Pons (tissue), 1 donor: ENCODE measurements at regions not wholly inside any gene's neighbourhood (a gene's known extent, or its start where the extent isn't known, plus 50 kb on each side); places are given as distances from the start of the nearest gene placed in this dataset.
"Not testable (repeated sequence)": the region's sequence is repeated elsewhere in the genome, so short reads cannot be mapped to it uniquely, and the experiment has no call there.

Experiments used
- DNase-seq: peaks from one replicate; pipeline ENCODE4 v3.0.0-alpha.2; 2016; ENCODE audit warnings: low spot score

DNA sequence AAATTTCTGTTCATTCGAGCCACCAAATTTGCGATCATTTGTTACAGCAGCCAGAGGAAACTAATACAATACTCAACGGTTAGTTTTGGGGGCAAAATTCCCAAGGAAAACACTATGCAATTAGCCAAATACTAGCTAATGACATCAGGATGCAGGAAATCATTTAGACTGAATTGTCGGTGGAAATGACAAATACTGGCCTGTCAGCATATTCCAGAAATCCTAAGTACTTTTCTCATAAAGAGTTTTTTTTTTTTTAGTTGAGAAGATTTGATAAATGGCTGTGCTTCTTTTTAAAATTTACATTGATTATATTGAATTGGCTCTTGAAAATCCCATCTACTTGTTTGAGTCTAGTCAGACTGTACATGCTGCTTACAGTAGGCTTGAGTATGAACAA, 410.1 kb downstream of the SUCLG1 start:
- DNase-seq, result no peak

DNA sequence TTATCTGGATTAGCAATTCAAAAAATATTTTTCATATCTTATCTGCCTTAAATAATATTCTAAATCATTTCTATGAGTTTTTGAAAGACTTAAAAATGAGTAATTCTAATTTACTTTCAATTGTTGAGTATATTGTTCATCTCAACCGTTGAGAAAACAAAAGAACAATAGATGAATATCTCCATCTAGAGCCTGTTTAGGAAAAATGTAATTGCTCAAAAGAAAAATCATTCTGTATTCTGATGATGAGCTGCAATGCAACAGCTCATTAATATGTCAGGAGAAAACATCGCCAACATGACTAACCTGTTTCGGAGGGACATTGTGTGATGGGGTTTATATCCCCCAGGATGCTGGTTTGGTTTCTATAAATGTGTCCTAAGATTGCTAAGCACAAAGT, 417.6 kb downstream of the SUCLG1 start:
- no peak for DNase-seq

DNA sequence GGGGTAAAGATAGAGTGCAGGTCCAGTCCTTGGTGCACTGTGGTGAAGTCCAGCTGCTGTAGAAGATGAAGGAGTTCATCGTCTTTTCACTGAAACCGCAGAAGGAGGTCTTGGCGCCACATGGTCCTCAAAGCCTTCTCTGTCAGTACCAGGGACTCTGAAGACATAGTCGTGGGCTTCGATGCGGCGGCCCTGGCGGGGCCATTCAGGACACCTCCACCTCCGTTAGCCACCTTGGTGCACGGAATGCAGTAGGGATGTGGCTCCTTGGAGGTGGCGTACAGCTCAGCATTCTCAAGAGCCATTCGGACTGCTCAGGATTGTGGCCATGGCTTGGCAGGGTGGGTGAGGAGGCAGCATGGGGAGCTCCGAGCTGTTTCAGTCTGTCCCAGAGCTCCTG, 418.8 kb downstream of the SUCLG1 start:
- DNase-seq, result no peak

DNA sequence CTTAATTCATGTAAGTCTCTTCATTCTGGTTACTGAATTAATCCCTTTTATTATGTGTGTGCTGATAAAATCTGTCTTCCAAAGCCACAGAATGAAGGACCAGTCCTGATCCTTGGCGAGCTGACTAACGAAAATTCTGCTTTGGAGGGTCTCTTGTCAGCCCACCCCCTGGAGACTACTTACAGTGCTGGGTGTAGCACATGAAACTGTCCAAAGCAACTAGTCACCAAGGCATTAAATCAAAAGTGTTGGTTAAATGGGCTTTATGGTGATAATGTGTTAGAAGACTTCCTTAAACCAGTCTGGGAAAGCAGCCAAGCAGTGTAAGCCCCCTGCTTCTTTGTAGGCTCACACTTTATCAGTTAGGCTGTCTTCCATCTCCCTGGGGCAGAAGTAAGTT, 420.2 kb downstream of the SUCLG1 start:
- no peak for DNase-seq

DNA sequence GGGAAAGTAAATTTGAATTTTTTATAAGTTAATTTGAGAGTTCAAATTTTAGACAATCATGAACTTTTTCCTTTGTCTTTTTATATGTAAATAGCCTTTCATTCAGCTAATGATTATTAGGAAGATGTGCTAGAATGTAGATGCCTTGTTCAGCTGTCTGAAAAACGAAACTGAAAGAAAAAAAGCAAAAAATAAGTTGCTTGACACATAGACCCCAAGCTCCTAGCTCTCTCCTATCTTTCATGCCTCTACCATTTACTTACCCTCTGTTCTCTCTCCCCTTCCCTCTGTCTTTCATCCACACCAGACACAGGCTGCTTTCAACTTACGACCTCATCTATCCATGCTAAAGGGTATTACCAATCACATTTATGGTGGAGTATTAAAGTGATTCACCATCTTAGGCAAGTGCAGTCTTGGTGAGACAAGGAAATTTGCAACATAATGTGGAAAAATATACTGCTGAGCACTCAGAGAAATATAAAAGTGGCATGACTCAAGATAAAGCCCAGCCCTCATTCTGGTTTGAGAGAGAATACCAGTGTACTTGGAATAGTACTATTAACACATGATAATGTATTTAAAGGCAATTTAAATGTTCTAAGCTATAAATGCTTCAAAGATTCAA, 425.6 kb downstream of the SUCLG1 start:
- DNase-seq, result no peak

DNA sequence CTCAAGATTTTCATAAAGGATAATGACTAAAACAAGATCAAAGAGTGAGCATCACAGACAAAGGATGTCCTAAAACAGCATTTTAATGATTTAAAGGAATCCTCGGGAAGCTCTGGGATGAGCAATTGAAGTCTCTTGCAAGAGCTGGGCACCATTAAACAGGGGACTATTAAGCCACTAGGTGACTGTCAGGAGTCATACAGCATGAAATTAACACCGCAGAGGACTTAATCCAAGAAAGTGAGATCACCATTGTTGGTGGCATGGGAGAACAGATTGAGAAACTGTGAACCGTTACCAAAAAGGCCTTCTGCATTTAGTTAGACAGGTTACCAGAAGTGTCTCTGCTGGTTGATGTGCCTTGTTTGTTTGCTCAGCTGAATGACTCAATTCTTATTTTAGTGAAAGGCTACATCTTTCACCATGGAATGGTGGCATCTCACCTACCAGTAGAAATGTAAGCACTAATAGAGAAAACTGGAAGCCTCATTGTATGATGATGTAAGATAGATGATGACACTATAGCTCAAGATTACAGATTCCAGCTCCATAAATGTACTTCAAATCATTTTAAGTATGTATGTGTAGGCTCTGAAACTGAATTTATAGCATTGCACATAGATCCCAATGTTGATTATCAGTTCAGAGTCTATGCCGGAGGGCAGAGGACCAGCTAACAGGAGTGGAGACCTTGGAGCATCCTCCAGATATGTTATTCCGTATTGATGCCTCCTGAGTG, 427.6 kb downstream of the SUCLG1 start:
- DNase-seq, result no peak

DNA sequence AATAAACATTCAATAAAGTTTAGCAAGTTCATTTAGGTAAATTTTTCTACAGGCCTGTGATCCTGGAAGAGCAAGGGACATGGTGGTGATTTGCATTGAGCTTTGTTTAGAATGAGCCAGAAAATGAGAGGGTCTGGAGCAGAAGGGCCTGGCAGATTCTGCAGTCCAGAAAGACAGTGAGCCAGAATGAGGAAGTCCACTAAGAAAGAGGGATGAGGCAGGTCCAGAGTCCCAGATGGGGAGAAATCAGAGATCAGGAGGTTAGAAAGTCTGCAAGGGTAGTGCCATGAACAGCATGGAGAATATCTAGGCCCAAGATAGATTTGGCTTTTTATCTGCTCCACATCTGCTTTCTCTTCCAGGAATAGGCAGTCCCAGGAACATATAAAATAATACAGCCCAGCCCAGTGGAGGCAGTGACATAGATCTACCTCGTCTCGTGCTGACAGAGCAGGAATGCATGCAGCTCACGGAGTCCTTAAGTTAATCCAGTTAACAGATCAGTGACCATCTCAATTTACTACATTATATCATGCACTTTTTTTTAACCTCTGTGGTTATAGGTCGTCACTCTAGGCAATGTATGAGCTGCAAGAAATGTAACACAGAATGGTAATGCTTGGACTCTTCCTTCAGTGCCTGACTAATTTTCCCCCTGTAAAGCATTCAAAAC, 429.0 kb downstream of the SUCLG1 start:
- DNase-seq, result no peak

DNA sequence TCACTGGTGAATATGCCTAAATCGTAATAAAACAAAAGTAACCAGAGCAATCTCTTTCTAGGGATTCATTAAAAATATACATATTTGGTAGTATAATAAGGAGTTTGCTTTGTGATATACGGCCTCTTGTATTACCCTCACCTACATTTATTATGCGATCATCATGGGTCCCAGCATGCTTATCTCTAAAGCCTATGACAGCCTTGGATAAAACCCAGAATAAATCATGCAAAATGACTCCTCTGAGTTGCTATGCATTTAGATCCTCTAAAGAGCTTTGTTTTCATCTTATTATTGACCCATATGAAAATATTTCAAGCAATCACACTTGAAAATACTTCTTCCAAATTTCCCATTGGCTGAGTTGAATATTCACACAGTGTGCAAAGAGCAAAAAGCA, 432.3 kb downstream of the SUCLG1 start:
- no peak for DNase-seq

DNA sequence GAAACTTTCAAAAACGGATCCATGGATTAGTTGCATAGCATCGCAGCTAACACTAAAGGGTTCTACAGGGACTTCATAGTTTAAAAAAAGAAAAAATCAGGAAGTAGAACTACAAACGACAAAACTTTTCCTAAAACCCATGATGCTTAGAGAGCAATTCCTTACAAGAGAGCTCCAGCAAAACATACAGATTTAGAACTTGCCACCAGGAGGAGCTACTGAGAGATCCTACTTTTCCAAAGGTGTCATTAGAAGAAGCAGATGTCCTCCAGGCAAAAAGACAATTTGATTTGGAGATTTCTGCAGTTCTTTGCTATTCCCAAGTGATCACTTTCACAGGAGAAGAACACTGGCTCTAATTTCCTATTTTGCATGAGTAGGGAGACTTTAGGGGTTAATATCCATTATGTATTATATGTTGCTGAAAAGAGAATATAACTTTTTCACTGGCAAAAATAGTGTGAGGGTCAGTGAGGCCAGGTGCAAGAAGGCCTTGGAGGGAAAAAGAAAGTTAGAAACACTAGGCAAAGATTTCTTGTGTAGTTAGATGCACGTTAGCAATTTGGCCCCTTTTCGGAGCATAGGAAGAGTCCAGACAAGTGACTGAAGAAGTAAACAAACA, 436.2 kb downstream of the SUCLG1 start:
- peak; percentile 63 for DNase-seq

DNA sequence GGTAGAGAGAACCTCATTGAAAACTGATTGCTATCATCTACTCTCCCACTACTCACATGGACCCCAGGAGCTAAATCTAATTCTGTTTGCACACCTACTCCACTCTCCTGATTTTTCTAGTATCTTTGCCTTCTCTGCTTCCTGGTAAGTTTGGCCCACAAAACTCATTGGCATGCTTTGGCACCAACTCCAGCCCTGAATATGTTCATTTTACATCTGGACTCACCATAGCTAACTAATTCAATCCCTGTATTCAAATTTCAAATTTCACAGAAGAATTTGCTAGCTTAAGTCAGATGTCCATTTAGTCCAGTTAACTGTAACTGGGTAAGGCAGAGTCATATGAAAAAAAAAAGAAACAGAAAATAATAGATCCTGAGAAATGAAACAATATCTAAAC, 442.1 kb downstream of the SUCLG1 start:
- DNase-seq, result no peak

DNA sequence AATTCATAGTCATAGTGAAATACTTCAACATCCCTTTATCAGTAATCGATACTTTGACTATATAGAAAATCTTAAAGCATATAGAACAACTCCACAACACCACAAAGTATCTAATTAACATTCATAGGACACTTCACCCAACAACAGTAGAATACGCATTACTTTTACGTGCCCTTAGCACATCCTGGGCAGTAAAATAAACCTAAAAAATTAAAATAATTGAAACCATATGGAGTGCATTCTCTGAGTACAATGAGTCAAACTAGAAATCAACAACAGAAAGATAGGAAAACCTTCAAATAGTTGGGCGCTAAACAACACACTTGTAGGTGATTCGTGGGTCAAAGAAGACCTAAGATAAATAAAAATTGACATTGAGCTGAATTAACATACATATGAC, 442.9 kb downstream of the SUCLG1 start:
- no peak for DNase-seq

DNA sequence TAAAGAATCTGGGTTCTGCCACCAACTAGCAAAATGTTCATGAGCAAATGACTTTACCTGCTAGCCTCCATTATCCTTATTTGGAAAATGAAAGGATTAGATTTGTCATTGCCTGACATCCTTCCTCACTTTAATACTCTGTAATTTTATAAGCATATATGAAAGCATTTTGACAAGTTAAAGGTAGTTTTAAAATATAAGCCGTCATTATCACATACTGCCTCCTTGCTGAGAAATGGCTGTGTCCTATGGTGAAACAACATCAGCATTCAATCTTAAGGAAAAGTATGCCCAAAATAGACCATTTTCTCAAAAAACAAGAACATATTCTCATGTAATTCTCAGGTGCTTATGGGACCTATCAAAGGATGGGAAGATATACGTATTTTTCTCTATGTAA, 461.2 kb downstream of the SUCLG1 start:
- DNase-seq, result no peak

DNA sequence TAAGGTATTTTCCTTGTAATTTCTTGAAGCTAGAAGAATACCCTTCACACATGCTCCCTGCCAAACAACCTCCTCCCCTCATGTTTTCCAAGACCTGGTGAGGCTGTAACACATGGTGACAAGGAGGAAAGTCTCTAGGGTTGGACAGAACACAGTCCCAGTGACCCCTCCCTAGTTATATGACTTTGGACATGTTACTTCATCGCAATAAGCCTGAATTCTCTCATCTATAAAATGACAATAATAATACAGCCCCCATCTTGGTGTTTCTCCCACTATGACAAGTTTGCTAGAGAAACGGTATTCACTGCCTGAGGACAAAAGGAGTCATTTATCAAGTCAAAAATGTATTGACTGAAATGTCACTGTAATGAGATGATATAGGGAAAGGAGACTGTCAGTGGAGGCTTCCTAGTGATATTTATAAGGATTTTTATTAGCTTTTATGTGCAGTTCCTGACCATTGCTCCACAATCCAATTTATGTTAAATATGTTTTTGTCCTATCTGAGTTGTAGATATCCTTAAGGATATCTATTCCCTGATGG, 464.4 kb downstream of the SUCLG1 start:
- no peak for DNase-seq

DNA sequence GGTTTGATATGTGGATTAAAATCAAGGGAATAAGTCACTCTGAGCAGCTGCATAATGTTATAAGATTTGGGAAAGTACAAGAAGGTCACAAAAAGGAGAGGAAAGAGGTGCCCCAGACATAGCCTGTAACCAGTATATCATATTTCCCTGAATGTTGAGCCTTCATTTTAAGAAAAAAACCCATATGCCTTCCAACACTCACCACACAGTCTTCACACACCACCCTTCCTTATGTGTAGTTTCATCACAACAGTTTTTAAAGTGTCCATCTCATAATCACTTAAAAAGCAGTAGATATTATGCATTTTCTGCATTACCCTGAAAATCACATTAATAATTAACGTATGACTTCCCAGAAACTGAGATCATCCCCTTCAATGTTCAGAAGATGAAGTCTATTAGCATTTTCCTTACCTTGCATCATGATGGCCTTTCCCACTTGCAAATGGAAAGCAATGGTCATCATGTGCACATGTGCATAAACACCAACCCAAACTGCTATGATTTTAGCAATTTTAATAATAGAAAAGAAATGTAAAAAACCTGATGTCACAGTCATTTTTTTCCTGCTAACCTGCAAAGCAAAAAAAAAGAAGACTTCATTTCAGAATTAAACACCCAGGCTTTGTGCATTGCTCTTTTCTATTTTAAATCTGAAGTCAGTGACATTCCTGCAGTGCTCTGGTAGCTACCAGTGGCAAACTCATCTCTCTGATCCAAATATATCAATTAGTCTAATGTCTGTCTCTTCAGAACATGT, 465.0 kb downstream of the SUCLG1 start:
- no peak for DNase-seq

DNA sequence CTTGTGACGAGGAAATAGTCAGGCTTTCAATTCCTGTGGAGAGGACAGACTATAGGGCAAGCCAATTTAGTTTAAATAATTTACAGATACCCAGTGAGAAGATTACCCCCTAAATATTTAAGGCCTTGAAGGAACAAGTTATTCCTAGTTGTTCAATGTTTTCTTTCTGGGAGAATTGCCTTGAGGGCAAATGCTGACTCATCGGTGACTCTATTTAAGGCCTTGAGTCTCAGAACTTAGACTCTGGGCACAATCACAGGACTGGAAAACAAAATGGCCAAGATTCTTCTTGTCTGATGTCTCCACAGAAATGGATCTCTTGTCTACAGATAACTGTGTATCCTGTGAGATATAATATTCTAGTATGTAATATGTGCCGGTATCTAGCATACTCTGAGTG, 467.1 kb downstream of the SUCLG1 start:
- no peak for DNase-seq

DNA sequence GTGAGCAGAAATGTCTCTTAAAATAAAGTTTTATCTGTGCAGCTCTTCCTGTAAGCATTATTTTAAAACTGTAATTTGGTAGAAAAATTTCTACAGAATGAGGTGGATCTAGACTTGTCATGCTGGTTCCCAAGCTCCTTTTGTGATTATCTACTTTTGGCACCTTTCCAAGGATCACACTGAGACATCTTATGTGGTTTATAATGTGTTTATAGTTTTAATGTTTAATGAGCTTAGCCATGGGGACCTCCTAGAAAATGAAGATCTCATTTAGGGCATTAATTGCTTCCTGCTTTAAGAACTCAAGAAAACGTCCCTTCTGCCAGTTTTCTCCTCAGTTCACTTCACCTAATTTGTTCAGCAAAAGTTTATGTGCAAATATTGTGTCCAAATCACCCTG, 468.4 kb downstream of the SUCLG1 start:
- DNase-seq, result no peak

DNA sequence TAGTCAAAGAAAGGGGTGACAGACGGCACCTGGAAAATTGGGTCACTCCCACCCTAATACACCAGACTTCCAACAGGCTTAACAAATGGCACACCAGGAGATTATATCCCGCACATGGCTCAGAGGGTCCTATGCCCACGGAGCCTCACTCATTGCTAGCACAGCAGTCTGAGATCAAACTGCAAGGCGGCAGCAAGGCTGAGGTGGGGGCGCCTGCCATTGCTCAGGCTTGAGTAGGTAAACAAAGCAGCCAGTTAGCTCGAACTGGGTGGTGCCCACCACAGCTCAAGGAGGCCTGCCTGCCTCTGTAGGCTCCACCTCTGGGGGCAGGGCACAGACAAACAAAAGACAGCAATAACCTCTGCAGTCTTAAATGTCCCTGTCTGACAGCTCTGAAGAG, 482.5 kb downstream of the SUCLG1 start:
- DNase-seq, result not testable (repeated sequence)

DNA sequence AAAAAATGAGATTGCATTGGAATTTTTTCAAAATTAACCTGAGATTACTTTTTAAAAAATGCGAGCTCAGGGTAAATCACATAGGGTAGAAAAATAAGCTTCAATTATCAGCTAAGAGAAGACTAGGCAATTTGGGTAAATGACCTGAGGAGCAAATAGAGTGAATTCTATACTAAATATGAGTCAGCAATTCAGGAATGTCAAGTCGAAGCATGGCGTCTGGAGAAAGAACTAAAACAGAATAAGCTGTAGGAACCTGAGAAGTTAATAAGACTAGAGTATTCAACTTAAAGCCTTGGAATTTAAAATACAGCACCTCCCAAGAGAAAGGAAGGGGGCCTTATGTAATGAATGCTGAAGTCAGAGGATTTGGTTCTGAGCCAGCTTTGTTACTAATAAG, 487.0 kb downstream of the SUCLG1 start:
- DNase-seq, result no peak

DNA sequence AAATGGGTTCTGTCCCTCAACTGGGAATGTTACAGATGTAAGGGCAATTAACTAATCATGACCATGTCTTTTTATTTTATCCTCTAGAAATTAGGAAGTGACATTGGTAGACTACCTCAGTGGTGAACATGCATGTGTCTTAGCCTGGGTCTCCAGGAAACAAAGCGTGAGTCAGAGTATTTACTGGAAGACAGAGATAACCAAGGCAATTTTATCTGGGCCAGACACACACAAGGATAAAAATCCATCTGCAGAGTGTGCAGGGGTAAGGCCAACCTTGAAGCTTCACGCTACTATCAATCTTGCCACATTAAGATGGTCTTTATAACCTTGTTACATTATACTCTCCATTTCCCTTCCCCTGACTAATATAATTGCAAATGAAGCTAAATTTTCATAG, 487.5 kb downstream of the SUCLG1 start:
- DNase-seq, result no peak

DNA sequence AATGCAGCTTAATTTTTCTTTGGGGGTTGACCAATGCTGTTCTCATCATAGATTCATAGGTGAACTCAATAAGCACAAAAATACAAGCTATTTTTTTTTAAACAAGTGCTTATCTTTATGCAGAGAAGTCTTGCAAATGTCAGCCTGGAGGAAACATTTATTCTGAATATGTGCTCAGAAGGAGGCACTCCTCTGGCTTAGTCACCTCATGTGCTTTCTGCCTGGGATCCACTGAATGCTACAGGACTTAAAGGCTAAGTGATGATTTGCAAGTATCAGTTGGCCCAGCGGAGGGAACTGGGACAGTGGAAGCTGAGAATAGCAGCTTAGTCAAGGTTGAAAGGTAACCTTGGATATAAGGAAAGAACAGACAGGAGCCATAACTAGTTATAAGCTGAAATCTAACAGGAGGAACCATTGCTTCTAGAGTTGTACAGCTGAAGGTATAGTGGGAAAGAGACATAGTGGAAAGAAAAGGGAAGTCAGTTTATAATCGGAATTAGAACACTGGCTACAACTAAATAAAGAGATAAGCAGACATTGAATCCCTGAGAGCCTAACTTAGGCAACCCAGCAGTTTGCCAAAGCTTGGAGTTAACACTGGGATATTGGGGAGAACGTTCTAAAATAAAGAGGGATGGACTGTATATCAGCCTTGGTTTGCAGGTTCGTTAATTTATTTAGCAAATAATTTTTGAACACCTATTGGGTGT, 488.7 kb downstream of the SUCLG1 start:
- no peak for DNase-seq

DNA sequence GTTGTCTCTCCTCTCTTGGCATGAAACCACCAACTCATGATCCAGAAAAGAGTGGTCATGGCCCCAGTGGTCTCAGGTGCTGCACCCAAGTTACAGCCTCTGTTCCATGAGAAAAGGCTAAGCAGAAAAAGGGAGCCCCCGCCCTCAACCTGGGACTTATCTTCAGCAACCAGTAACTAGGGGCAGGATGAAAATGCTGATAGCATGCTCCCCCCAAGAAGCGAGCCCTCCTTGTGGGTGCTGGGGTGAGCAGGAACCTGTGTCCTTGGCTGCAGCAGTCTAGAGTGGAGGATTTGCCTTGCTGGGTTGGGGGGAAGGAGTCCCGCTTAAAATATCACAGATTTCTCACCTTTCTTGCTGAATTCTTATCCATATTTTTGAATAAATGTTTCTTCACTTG, 490.0 kb downstream of the SUCLG1 start:
- DNase-seq, result no peak
